Activated CD4-positive, alpha-beta memory T cell treated with anti-CD3 and anti-CD28 coated beads, Interleukin-2, amount 10 ng/mL, durations not matched to agents 7 days and 5 days (primary cell): ENCODE measurements at regions not wholly inside any gene's neighbourhood (a gene's known extent, or its start where the extent isn't known, plus 50 kb on each side); places are given as distances from the start of the nearest gene placed in this dataset.

Experiments used
- CTCF ChIA-PET: fragments of 350-600 bp; sonication (Branson Sonifier 250); formaldehyde crosslinking; loops from one replicate; lab custom pipeline; 2021; ENCODE audit warnings: antibody characterized with exemption, inconsistent platforms; lab: Charles Lee
- POLR2A ChIA-PET: fragments of 350-600 bp; sonication (Branson Sonifier 250); formaldehyde crosslinking; loops from one replicate; lab custom pipeline; 2021; ENCODE audit warnings: antibody characterized with exemption; lab: Charles Lee
- DNase-seq: peaks from one replicate; pipeline ENCODE4 v3.0.0-alpha.2; 2020
- H3K27ac Mint-ChIP-seq: one replicate; pipeline ENCODE4 v1.8.0; 2021; ENCODE audit warnings: mild to moderate bottlenecking, mixed read lengths
- H3K27me3 Mint-ChIP-seq: one replicate; pipeline ENCODE4 v1.8.0; 2021; ENCODE audit warnings: mixed read lengths
- H3K36me3 Mint-ChIP-seq: one replicate; pipeline ENCODE4 v1.8.0; 2021; ENCODE audit warnings: low read depth, mixed read lengths
- H3K4me1 Mint-ChIP-seq: one replicate; pipeline ENCODE4 v1.8.0; 2021; ENCODE audit warnings: mixed read lengths
- H3K4me3 Mint-ChIP-seq: one replicate; pipeline ENCODE4 v1.8.0; 2021; ENCODE audit warnings: mild to moderate bottlenecking, mixed read lengths
- H3K9me3 Mint-ChIP-seq: one replicate; pipeline ENCODE4 v1.8.0; 2021; ENCODE audit warnings: mixed read lengths

- DNase-seq: no peak
- no peaks in the 10 kb centered on the region for H3K4me1 Mint-ChIP-seq
- H3K27me3 Mint-ChIP-seq: peaks cover 15% of the 10 kb centered on the region
- no peaks in the 10 kb centered on the region for H3K36me3 Mint-ChIP-seq
- no peak overlapping the region for H3K27ac Mint-ChIP-seq
- POLR2A ChIA-PET: no interaction called here
- H3K4me3 Mint-ChIP-seq: no peak overlapping the region
- CTCF ChIA-PET: no interaction called here
- H3K9me3 Mint-ChIP-seq: no peaks in the 10 kb centered on the region
Measured at GRCh38 chr3:124424396-124424795, 305.9 kb upstream of the UMPS start.

GRCh38 chr3:124425972-124426371 is 304.3 kb upstream of the UMPS start:
- no peaks in the 10 kb centered on the region for H3K36me3 Mint-ChIP-seq
- no peaks in the 10 kb centered on the region for H3K4me1 Mint-ChIP-seq
- H3K27ac Mint-ChIP-seq: no peak overlapping the region
- H3K9me3 Mint-ChIP-seq: no peaks in the 10 kb centered on the region
- CTCF ChIA-PET: no interaction called here
- DNase-seq: no peak
- H3K4me3 Mint-ChIP-seq: no peak overlapping the region
- H3K27me3 Mint-ChIP-seq: peaks cover 16% of the 10 kb centered on the region
- POLR2A ChIA-PET: no interaction called here

- Mint-ChIP-seq H3K27me3 (peaks cover 21% of the 10 kb centered on the region), H3K27ac (no peak overlapping the region), H3K9me3 (no peaks in the 10 kb centered on the region), H3K4me1 (no peaks in the 10 kb centered on the region), H3K4me3 (no peak overlapping the region), H3K36me3 (no peaks in the 10 kb centered on the region)
- POLR2A ChIA-PET: no interaction called here
- no peak for DNase-seq
- CTCF ChIA-PET: no interaction called here
Measured at GRCh38 chr3:124428372-124429128, 301.7 kb upstream of the UMPS start.

- H3K36me3 Mint-ChIP-seq: no peaks in the 10 kb centered on the region
- H3K27me3 Mint-ChIP-seq: peaks cover 21% of the 10 kb centered on the region
- no peak for DNase-seq
- H3K9me3 Mint-ChIP-seq: no peaks in the 10 kb centered on the region
- POLR2A ChIA-PET: no interaction called here
- no peaks in the 10 kb centered on the region for H3K4me1 Mint-ChIP-seq
- H3K27ac Mint-ChIP-seq: no peak overlapping the region
- CTCF ChIA-PET: no interaction called here
- H3K4me3 Mint-ChIP-seq: no peak overlapping the region
Measured at GRCh38 chr3:124429129-124429815, 301.0 kb upstream of the UMPS start.

GRCh38 chr3:124431331-124431994 is 298.8 kb upstream of the UMPS start:
- POLR2A ChIA-PET: no interaction called here
- no peak overlapping the region for H3K4me3 Mint-ChIP-seq
- H3K27me3 Mint-ChIP-seq: peaks cover 12% of the 10 kb centered on the region
- no peak overlapping the region for H3K27ac Mint-ChIP-seq
- no peaks in the 10 kb centered on the region for H3K36me3 Mint-ChIP-seq
- no peak for DNase-seq
- H3K9me3 Mint-ChIP-seq: no peaks in the 10 kb centered on the region
- H3K4me1 Mint-ChIP-seq: no peaks in the 10 kb centered on the region
- CTCF ChIA-PET: no interaction called here

GRCh38 chr3:124434176-124434575 is 296.1 kb upstream of the UMPS start:
- H3K9me3 Mint-ChIP-seq: no peaks in the 10 kb centered on the region
- ChIA-PET CTCF (no interaction called here), POLR2A (no interaction called here)
- no peaks in the 10 kb centered on the region for H3K36me3 Mint-ChIP-seq
- H3K4me1 Mint-ChIP-seq: no peaks in the 10 kb centered on the region
- H3K4me3 Mint-ChIP-seq: no peak overlapping the region
- no peak for DNase-seq
- H3K27me3 Mint-ChIP-seq: peaks cover 11% of the 10 kb centered on the region
- no peak overlapping the region for H3K27ac Mint-ChIP-seq

- Mint-ChIP-seq H3K4me1 (no peaks in the 10 kb centered on the region), H3K4me3 (no peak overlapping the region), H3K9me3 (no peaks in the 10 kb centered on the region), H3K27ac (no peak overlapping the region), H3K36me3 (no peaks in the 10 kb centered on the region), H3K27me3 (peaks cover 5% of the 10 kb centered on the region)
- ChIA-PET CTCF (no interaction called here), POLR2A (no interaction called here)
- DNase-seq: no peak
Measured at GRCh38 chr3:124435467-124435866, 294.8 kb upstream of the UMPS start.

- no peak for DNase-seq
- ChIA-PET CTCF (interaction anchor here (1.1 kb wide), 1 partner anchor 29 kb away, joined by 4 read pairs; no protein-coding TSS in a partner anchor), POLR2A (no interaction called here)
- no peaks in the 10 kb centered on the region for H3K36me3 Mint-ChIP-seq
- H3K4me3 Mint-ChIP-seq: no peak overlapping the region
- H3K9me3 Mint-ChIP-seq: no peaks in the 10 kb centered on the region
- no peak overlapping the region for H3K27ac Mint-ChIP-seq
- no peaks in the 10 kb centered on the region for H3K4me1 Mint-ChIP-seq
- H3K27me3 Mint-ChIP-seq: no peaks in the 10 kb centered on the region
Measured at GRCh38 chr3:124438813-124439212, 291.4 kb upstream of the UMPS start.

GRCh38 chr3:124439603-124440002 is 290.6 kb upstream of the UMPS start:
- ChIA-PET CTCF (interaction anchor here (1.1 kb wide), 2 partner anchors 28 to 407 kb away, joined by 3 to 4 read pairs; partner anchors contain the start of gene KALRN), POLR2A (no interaction called here)
- no peaks in the 10 kb centered on the region for H3K9me3 Mint-ChIP-seq
- H3K4me3 Mint-ChIP-seq: no peak overlapping the region
- DNase-seq: no peak
- H3K27me3 Mint-ChIP-seq: no peaks in the 10 kb centered on the region
- H3K36me3 Mint-ChIP-seq: no peaks in the 10 kb centered on the region
- H3K4me1 Mint-ChIP-seq: no peaks in the 10 kb centered on the region
- H3K27ac Mint-ChIP-seq: no peak overlapping the region

GRCh38 chr3:124441766-124442165 is 288.5 kb upstream of the UMPS start:
- Mint-ChIP-seq H3K36me3 (no peaks in the 10 kb centered on the region), H3K27ac (no peak overlapping the region), H3K4me1 (no peaks in the 10 kb centered on the region), H3K4me3 (no peak overlapping the region), H3K9me3 (no peaks in the 10 kb centered on the region), H3K27me3 (peaks cover 3% of the 10 kb centered on the region)
- DNase-seq: no peak
- ChIA-PET POLR2A (no interaction called here), CTCF (no interaction called here)

- Mint-ChIP-seq H3K9me3 (no peaks in the 10 kb centered on the region), H3K4me1 (no peaks in the 10 kb centered on the region), H3K27me3 (peaks cover 3% of the 10 kb centered on the region), H3K4me3 (no peak overlapping the region), H3K27ac (no peak overlapping the region), H3K36me3 (no peaks in the 10 kb centered on the region)
- ChIA-PET POLR2A (no interaction called here), CTCF (no interaction called here)
- DNase-seq: no peak
Measured at GRCh38 chr3:124442463-124442862, 287.8 kb upstream of the UMPS start.

- Mint-ChIP-seq H3K27ac (no peak overlapping the region), H3K36me3 (no peaks in the 10 kb centered on the region), H3K4me1 (no peaks in the 10 kb centered on the region), H3K27me3 (peaks cover 7% of the 10 kb centered on the region), H3K9me3 (no peaks in the 10 kb centered on the region), H3K4me3 (no peak overlapping the region)
- no peak for DNase-seq
- ChIA-PET CTCF (no interaction called here), POLR2A (no interaction called here)
Measured at GRCh38 chr3:124443446-124443845, 286.8 kb upstream of the UMPS start.

GRCh38 chr3:124444075-124444474 is 286.2 kb upstream of the UMPS start:
- Mint-ChIP-seq H3K27me3 (peaks cover 9% of the 10 kb centered on the region), H3K4me1 (no peaks in the 10 kb centered on the region), H3K27ac (no peak overlapping the region), H3K36me3 (no peaks in the 10 kb centered on the region), H3K4me3 (no peak overlapping the region), H3K9me3 (no peaks in the 10 kb centered on the region)
- no peak for DNase-seq
- ChIA-PET POLR2A (no interaction called here), CTCF (no interaction called here)
